ENCODE measurements at regions not wholly inside any gene's neighbourhood (a gene's known extent, or its start where the extent isn't known, plus 50 kb on each side); places are given as distances from the start of the nearest gene placed in this dataset.

GRCh38 chr1:36645867-36646266 is 163.2 kb upstream of the CSF3R start:
- Histone ChIP-seq H3K27me3 (no peaks in the 10 kb centered on the region), H3K27ac (no peak overlapping the region), H3K4me1 (no peaks in the 10 kb centered on the region), H3K4me3 (no peak overlapping the region), H3K9me3 (no peaks in the 10 kb centered on the region), H3K36me3 (ENCODE audit: low read depth, missing control alignments) (no peaks in the 10 kb centered on the region)
- intact Hi-C loops (cut with DNase I; ENCODE audit: low total_unique reads) = no loop called here
- TF ChIP-seq POLR2A (IDR thresholded peaks at IDR 0.05) (no peak), CTCF (IDR thresholded peaks at IDR 0.05) (no peak)
- DNase-seq = no peak
- 78 to 86% methylated on average over 10 of the region's 10 CpGs for WGBS, 2 donors

GRCh38 chr1:36644556-36644955 is 161.8 kb upstream of the CSF3R start:
- 80 to 86% methylated on average over 7 of the region's 7 CpGs for WGBS, 2 donors
- no peaks in the 10 kb centered on the region for H3K27me3 ChIP-seq
- no peak for DNase-seq
- H3K4me1 ChIP-seq = no peaks in the 10 kb centered on the region
- intact Hi-C loops (cut with DNase I; ENCODE audit: low total_unique reads) = no loop called here
- H3K36me3 ChIP-seq (ENCODE audit: low read depth, missing control alignments) = no peaks in the 10 kb centered on the region
- no peak overlapping the region for H3K4me3 ChIP-seq
- no peaks in the 10 kb centered on the region for H3K9me3 ChIP-seq
- no peak overlapping the region for H3K27ac ChIP-seq
- TF ChIP-seq CTCF (IDR thresholded peaks at IDR 0.05) = no peak
- TF ChIP-seq POLR2A (IDR thresholded peaks at IDR 0.05) = no peak

DNA sequence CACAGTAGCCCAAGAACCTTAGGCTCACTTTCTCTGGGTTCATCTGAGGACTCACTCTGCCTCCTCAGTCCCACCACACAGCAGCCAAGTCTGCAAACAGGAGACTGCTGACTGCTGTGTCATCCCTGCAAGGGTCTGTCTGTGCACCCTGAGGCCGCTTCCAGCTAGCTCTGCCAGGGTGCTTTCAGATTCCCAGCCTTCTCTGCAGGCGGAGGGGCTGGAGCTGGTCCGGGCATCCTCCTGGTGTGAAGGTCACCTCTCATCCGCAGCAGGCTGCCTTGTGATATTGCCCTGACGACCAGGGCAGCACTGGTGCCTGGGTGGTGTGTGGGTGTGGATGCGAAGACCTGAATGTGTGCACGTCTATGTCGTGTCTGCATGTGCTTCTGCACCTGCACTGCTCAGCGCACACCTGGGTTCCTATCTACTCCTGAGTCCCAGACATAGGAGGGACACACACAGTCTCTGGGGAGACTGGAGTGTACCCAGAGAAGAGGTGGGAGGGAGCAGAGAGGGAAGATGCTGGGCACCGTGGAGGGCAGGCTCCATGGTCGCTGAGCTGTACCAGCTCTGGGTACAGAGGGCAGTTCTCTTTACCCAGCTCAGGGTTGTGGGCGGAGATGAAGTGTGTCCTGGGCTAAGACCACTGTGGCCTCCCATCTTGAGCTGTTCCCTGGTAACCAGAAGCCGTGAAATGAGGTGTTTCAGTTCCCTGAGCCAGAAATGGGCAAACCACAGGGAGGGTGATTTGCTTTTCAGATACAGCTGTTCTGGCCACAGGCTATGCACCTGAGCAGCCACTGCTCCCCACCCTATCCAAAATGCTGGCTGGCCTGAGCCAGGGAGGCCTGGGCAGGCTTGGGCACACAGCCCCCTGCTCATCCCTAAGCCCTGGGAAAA is 160.9 kb upstream of the CSF3R start:
- WGBS, 2 donors = 67 to 75% methylated on average over 10 to 13 of the region's 13 CpGs
- Histone ChIP-seq H3K4me1 (no peaks in the 10 kb centered on the region), H3K9me3 (no peaks in the 10 kb centered on the region), H3K4me3 (no peak overlapping the region), H3K36me3 (ENCODE audit: low read depth, missing control alignments) (no peaks in the 10 kb centered on the region), H3K27me3 (no peaks in the 10 kb centered on the region), H3K27ac (no peak overlapping the region)
- intact Hi-C loops (cut with DNase I; ENCODE audit: low total_unique reads) = no loop called here
- no peak for TF ChIP-seq CTCF (IDR thresholded peaks at IDR 0.05)
- no peak for TF ChIP-seq POLR2A (IDR thresholded peaks at IDR 0.05)
- no peak for DNase-seq

DNA sequence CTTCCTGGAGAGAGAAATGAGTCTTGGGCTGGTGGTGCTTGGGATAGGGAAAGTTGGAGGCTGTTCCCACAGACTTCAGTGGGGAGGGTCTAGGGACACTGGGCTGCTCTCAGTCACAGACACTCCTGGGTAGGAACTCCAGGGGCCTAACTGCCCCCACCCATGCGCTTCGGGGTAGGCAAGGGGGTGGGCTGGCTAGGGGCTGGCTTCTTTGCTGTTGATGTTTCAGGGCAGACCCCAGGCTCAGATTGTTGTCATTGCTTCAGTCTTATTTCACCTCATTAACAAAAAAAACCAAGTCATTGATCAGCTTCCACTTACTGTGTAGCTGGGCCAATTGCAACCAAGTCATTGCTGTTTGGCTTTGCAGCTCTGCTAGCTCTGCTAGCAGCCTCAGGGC is 160.1 kb upstream of the CSF3R start:
- TF ChIP-seq CTCF (IDR thresholded peaks at IDR 0.05) (no peak), POLR2A (IDR thresholded peaks at IDR 0.05) (no peak)
- 88 to 89% methylated on average over 2 of the region's 2 CpGs for WGBS, 2 donors
- intact Hi-C loops (cut with DNase I; ENCODE audit: low total_unique reads) = no loop called here
- Histone ChIP-seq H3K4me1 (no peaks in the 10 kb centered on the region), H3K27me3 (no peaks in the 10 kb centered on the region), H3K27ac (no peak overlapping the region), H3K36me3 (ENCODE audit: low read depth, missing control alignments) (no peaks in the 10 kb centered on the region), H3K4me3 (no peak overlapping the region), H3K9me3 (no peaks in the 10 kb centered on the region)
- DNase-seq = no peak

- H3K4me3 ChIP-seq = no peak overlapping the region
- intact Hi-C loops (cut with DNase I; ENCODE audit: low total_unique reads) = no loop called here
- WGBS, 2 donors = 100% methylated on average over 1 of the region's 1 CpG
- DNase-seq = no peak
- H3K36me3 ChIP-seq (ENCODE audit: low read depth, missing control alignments) = no peaks in the 10 kb centered on the region
- no peak overlapping the region for H3K27ac ChIP-seq
- H3K4me1 ChIP-seq = no peaks in the 10 kb centered on the region
- no peaks in the 10 kb centered on the region for H3K9me3 ChIP-seq
- no peak for TF ChIP-seq CTCF (IDR thresholded peaks at IDR 0.05)
- TF ChIP-seq POLR2A (IDR thresholded peaks at IDR 0.05) = no peak
- H3K27me3 ChIP-seq = no peaks in the 10 kb centered on the region
Measured at GRCh38 chr1:36641776-36642175, 159.1 kb upstream of the CSF3R start.

Measured in testis (tissue), 2 donors.